Panc1 (cell line): ENCODE measurements at regions not wholly inside any gene's neighbourhood (a gene's known extent, or its start where the extent isn't known, plus 50 kb on each side); places are given as distances from the start of the nearest gene placed in this dataset.

Source experiments
- ATAC-seq: fragments of 200-7000 bp; cut with Tn5 transposase; 2 replicates; pipeline ENCODE4 v1.9.1; 2020; ENCODE audit warnings: mild to moderate bottlenecking, moderate library complexity
- BruUV-seq: library from RNA; stranded (reverse); fragments of 400-500 nt; replicated peaks from 2 replicates; lab custom pipeline; 2021; lab: Mats Ljungman, UMichigan
- CTCF ChIA-PET: fragments of 300-600 bp; sonication (Branson Sonifier 250); formaldehyde crosslinking; loops from one replicate; lab custom pipeline; 2022; ENCODE audit warnings: antibody characterized with exemption; lab: Charles Lee
- POLR2A ChIA-PET: fragments of 300-600 bp; sonication (Branson Sonifier 250); formaldehyde crosslinking; loops from one replicate; lab custom pipeline; 2022; ENCODE audit warnings: antibody characterized with exemption; lab: Charles Lee
- DNase-seq: peaks from one replicate; pipeline ENCODE4 v3.0.0-alpha.2; 2010; ENCODE audit warnings: low read depth, low spot score
- H3K27ac ChIP-seq: 2 replicates; pipeline ENCODE4 v1.5.1; 2011; ENCODE audit warnings: mild to moderate bottlenecking, low read length, inconsistent platforms
- H3K27me3 ChIP-seq: fragments of 200-500 bp; sonication (Bioruptor generic); 2 replicates; pipeline ENCODE4 v1.6.0; 2014; ENCODE audit warnings: low read length, inconsistent platforms; ENCODE audit not compliant: control insufficient read depth, insufficient read depth
- H3K36me3 ChIP-seq: fragments of 200-500 bp; sonication (Bioruptor generic); 2 replicates; pipeline ENCODE4 v1.5.1; 2014; ENCODE audit warnings: inconsistent platforms, mild to moderate bottlenecking, low read length, moderate library complexity; ENCODE audit not compliant: control insufficient read depth, insufficient read depth
- H3K4me1 ChIP-seq: 2 replicates; pipeline ENCODE4 v1.5.1; 2011; ENCODE audit warnings: inconsistent platforms, mild to moderate bottlenecking, low read length, moderate library complexity; ENCODE audit not compliant: control insufficient read depth, insufficient read depth
- H3K4me3 ChIP-seq, 2 experiments: 2 replicates each; pipeline ENCODE4 v1.5.1; 2011 to 2012; ENCODE audit warnings: low read depth in 2 of 2, low read length in 2 of 2, mild to moderate bottlenecking in 2 of 2, inconsistent platforms in 1 of 2, moderate library complexity in 1 of 2
- H3K9me3 ChIP-seq: fragments of 200-500 bp; sonication (Bioruptor generic); 2 replicates; pipeline ENCODE4 v1.5.1; 2014; ENCODE audit warnings: low read depth, mild to moderate bottlenecking, inconsistent platforms, low read length, moderate library complexity; ENCODE audit not compliant: control insufficient read depth, insufficient read depth
- POLR2AphosphoS5 ChIP-seq: IDR thresholded peaks from 2 replicates; pipeline ENCODE4 v1.6.1; 2012; ENCODE audit warnings: mild to moderate bottlenecking, low read depth, low read length, moderate library complexity
- SIN3A ChIP-seq: IDR thresholded peaks from 2 replicates; pipeline ENCODE4 v1.6.1; 2012; ENCODE audit warnings: low read depth, mild to moderate bottlenecking, low read length, moderate library complexity, borderline replicate concordance; ENCODE audit not compliant: insufficient read depth
- TCF7L2 ChIP-seq: IDR thresholded peaks from 2 replicates; pipeline ENCODE4 v1.6.1; 2011; ENCODE audit warnings: mild to moderate bottlenecking, low read depth, low read length, inconsistent platforms
- in situ Hi-C: cut with HindIII; loops from 2 replicates; pipeline ENCODE4 v1.10.0; 2016; ENCODE audit warnings: low sequenced_read_pairs, low pct_unique_long_range_greater_than_20kb
- intact Hi-C: fragments of 100-400 bp; cut with micrococcal nuclease; formaldehyde crosslinking; loops from one replicate; pipeline ENCODE4 v1.10.0; 2022; ENCODE audit not compliant: unreplicated experiment
- TF ChIP-seq, protein P1 (sequence below): fragments of 450-650 bp; IDR thresholded peaks from 2 replicates; pipeline ENCODE4 v1.5.1; 2017; ENCODE audit warnings: mild to moderate bottlenecking
- TF ChIP-seq, protein P2 (sequence below), 2 experiments: IDR thresholded peaks; 2 replicates each; pipeline ENCODE4 v1.6.1; 2011 to 2012; ENCODE audit warnings: low read depth in 2 of 2, control low read depth in 1 of 2, low read length in 1 of 2, mild to moderate bottlenecking in 1 of 2, moderate library complexity in 1 of 2; ENCODE audit not compliant: insufficient read depth in 1 of 2

DNA sequence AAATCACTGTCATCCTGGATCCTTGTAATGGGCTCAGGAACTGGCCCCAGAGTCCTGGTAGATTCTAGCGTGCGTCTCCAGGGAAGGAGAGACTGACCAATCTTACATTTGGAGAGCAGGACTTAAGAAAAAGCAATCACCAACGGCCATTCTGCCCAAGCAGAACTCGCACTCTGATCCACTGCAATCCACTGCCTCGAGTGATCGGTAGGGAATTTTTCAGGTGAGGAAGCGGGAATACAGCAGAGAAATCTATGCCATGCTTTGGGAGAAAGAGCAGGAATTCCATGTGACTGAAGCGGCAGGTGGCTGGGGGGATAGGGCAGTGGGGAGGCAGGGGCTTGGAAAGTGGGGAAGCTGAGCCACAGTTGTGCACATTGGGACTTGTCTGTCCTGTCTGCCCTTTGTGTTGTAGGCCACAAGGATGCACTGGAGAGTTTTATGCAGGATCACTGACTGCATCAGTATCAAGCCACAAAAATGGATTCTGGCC, 143.9 kb upstream of the HS3ST2 start:
- no peak overlapping the region for H3K4me3 ChIP-seq
- in situ Hi-C loops: no loop called here
- DNase-seq: no peak
- ChIA-PET CTCF (no interaction called here), POLR2A (no interaction called here)
- no peaks in the 10 kb centered on the region for H3K4me1 ChIP-seq
- ATAC-seq: no peak
- H3K9me3 ChIP-seq: no peaks in the 10 kb centered on the region
- TF ChIP-seq, protein P1, sequence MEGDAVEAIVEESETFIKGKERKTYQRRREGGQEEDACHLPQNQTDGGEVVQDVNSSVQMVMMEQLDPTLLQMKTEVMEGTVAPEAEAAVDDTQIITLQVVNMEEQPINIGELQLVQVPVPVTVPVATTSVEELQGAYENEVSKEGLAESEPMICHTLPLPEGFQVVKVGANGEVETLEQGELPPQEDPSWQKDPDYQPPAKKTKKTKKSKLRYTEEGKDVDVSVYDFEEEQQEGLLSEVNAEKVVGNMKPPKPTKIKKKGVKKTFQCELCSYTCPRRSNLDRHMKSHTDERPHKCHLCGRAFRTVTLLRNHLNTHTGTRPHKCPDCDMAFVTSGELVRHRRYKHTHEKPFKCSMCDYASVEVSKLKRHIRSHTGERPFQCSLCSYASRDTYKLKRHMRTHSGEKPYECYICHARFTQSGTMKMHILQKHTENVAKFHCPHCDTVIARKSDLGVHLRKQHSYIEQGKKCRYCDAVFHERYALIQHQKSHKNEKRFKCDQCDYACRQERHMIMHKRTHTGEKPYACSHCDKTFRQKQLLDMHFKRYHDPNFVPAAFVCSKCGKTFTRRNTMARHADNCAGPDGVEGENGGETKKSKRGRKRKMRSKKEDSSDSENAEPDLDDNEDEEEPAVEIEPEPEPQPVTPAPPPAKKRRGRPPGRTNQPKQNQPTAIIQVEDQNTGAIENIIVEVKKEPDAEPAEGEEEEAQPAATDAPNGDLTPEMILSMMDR: no peak
- TF ChIP-seq SIN3A (no peak), TCF7L2 (no peak), POLR2AphosphoS5 (no peak)
- TF ChIP-seq, protein P2, sequence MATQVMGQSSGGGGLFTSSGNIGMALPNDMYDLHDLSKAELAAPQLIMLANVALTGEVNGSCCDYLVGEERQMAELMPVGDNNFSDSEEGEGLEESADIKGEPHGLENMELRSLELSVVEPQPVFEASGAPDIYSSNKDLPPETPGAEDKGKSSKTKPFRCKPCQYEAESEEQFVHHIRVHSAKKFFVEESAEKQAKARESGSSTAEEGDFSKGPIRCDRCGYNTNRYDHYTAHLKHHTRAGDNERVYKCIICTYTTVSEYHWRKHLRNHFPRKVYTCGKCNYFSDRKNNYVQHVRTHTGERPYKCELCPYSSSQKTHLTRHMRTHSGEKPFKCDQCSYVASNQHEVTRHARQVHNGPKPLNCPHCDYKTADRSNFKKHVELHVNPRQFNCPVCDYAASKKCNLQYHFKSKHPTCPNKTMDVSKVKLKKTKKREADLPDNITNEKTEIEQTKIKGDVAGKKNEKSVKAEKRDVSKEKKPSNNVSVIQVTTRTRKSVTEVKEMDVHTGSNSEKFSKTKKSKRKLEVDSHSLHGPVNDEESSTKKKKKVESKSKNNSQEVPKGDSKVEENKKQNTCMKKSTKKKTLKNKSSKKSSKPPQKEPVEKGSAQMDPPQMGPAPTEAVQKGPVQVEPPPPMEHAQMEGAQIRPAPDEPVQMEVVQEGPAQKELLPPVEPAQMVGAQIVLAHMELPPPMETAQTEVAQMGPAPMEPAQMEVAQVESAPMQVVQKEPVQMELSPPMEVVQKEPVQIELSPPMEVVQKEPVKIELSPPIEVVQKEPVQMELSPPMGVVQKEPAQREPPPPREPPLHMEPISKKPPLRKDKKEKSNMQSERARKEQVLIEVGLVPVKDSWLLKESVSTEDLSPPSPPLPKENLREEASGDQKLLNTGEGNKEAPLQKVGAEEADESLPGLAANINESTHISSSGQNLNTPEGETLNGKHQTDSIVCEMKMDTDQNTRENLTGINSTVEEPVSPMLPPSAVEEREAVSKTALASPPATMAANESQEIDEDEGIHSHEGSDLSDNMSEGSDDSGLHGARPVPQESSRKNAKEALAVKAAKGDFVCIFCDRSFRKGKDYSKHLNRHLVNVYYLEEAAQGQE (IDR thresholded peaks at IDR 0.05; ENCODE audit: insufficient read depth in 1 of 2, low read depth in 2 of 2, low read length in 1 of 2): no peak
- intact Hi-C loops: no loop called here
- no peak overlapping the region for H3K27ac ChIP-seq
- no peaks in the 10 kb centered on the region for H3K36me3 ChIP-seq
- no TSS peak for BruUV-seq
- peaks cover 20% of the 10 kb centered on the region for H3K27me3 ChIP-seq

DNA sequence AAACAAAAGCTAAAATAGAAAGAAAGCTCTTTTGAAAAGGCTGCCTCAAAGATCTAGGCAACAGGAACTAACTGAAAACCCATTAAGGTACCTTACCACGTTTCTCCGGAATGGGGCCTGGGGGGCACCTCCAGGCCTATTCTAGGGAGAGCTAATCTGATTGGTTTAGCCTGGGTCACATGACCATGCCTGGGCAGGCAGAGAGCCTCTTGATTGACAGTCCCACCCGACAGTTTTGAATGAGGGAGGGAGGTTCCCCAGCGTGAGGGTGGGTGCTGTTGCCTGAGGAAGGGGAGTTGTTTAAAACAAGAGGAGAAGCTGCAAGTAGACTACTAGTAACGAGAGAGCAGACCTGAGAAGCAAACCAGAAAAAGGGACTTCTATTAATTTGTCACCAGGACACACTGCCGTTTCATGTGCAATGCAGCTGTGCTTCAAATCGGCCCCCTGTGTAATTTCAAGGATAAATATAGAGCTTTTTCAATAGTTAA, 143.4 kb upstream of the HS3ST2 start:
- in situ Hi-C loops (no loop called here), intact Hi-C loops (no loop called here)
- no peaks in the 10 kb centered on the region for H3K4me1 ChIP-seq
- no peak overlapping the region for H3K4me3 ChIP-seq
- POLR2A ChIA-PET: no interaction called here
- TF ChIP-seq TCF7L2 (no peak), POLR2AphosphoS5 (no peak), SIN3A (no peak)
- TF ChIP-seq, protein P2 (IDR thresholded peaks at IDR 0.05; ENCODE audit: insufficient read depth in 1 of 2, low read depth in 2 of 2, low read length in 1 of 2): no peak
- TF ChIP-seq, protein P1: no peak
- CTCF ChIA-PET: no interaction called here
- BruUV-seq: no TSS peak
- H3K27me3 ChIP-seq: peaks cover 20% of the 10 kb centered on the region
- ATAC-seq (0 out of 2 replicates have a peak, but pooled peaks have one; percentile 68), DNase-seq (no peak)
- H3K27ac ChIP-seq: no peak overlapping the region
- H3K36me3 ChIP-seq: no peaks in the 10 kb centered on the region
- H3K9me3 ChIP-seq: no peaks in the 10 kb centered on the region
